ENCODE measurements at regions not wholly inside any gene's neighbourhood (a gene's known extent, or its start where the extent isn't known, plus 50 kb on each side); places are given as distances from the start of the nearest gene placed in this dataset.

DNA sequence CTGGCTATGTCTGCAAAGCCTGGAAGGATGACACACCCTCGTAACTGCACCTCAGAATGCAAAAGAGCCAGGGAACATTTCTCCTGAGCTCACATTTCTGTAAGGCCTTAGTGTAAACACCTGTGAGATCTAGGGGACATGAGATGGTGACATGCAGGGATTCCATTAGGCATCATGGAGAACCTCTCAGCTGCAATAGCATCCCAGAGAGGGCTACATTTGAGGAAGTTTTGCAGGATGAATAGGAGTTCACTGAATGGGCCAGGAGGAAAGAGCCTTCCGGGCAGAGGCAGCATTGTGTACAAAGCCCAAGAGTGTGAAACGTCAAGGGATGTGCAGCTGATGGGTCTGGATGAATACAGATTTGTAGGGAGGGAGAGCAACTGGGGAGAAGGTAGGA, 223.0 kb upstream of the RPL38 start:
- no peak for DNase-seq

DNA sequence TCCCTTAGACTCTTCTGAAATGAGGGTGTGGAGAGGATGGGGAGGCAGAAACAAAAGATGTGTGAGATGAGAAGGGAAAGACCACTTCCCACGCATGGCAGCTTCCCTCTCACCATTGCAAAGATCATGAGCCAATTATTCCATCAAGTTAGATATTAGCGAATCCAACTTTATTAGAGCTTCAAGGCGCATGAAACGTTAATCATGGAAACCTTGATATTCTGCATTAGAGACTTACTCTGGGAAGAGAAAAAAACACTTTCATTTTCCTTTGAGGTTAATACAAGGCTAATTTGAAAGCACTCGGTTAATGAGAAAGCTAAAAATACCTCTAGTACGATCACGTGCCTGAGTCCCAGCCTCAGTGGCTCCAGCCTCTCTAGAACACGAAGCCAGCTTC, 220.6 kb upstream of the RPL38 start:
- DNase-seq, result no peak

DNA sequence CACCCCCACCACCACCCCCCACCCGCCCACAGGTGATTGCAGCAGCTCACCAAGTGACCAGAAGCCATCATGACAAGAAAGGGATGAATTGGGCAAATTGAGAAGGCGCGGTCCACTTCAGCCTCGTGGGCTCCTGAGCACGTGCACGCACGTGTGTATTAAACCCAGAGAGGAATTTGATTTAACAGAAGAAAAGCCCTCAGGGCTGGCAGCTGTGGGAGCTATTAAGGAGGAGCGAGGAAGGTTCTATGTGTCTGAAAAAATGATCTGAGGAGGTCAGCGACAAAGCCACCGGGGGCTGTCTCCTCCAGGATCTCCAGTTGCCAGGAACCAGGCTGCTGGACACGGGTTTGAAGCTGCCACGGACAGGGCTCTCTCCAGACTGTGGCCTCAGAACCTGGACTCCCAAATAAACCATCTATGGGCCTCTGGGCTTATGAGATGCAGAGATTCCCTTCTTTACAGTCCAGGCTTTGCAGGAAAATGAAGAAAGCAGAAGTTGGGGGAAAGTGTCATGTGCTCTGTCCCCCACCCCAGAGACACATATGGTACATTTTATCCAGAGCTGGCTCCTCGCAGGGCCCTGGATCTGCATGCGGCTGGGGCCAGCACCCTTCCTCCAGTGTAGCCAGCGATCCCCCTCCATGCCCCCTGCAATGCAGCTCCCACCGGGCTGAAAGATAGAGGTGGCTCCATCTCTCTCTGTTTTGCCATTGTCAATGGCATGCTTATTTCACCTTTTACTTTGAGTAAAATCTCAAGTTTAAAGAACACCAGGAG, 219.7 kb upstream of the RPL38 start:
- no peak for DNase-seq

DNA sequence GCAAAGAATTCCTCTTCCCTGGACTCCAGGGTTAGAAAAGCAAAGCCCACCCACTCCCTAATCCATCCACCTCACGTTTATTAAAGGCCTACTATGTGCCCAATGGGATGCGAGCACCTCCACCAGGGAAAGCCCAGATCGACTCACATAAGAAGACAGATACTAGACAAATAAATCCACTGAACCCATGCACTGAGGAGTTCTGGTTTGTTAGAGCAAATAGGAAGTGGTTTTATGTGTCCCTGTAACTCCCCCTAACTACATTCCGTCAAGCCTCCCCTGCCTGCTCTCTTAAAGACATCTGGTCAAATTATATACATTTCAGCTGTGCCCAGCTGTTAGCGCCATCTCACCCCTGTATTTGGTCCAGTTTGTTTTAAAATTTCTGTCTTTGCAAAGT, 218.5 kb upstream of the RPL38 start:
- DNase-seq, result no peak

DNA sequence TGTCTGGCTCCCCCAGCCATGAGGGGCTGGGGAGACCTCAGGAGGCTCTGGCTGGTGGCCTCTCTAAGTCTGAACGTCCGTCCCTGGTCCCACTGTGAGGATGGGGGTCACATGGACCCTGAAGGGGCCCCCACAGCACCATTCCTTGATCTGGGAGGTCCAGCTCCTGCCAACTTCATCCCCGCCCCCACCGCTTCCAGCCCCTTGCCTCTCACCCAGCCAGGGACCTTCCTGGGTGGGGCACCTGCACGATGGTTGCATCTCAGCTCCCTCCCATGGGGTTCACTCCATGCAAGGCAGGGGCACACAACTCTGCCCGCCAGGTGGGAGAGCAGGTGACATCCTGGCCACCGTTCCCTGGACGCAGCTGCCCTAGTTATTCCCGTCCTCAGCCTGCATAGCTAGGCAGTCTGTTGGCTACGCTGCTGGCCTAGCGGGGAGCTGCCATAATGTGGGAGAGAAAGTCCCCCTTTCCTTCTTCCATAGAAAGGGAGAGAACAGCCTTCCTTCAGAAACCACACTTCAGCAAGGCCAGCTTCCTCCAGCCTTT, 217.9 kb upstream of the RPL38 start:
- no peak for DNase-seq

DNA sequence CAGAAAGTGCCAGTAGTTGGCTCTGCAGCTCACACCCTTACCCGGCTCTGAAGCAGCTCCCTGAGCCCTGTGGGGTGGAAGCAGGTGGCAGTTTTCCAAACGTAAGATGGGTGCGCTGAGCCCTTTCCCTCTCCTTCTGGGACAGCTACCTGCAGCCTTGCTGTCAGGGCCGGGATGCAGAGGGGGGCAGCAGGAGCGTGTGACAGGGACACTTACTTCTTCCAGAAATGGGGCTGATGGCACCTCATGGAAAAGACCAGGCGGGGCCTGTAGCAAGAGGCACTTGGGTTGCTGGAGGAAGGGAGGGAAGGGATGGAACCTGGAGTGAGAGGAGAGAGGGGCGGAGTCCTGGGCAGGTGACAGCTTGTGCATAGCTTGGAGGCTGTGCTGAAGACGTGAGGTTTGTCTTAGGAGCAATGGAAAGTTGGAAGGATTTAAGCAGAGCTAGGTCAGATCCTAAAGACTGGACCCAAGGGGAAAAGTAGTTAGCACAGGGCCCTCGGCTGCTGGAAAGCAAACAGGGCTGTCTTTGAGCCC, 216.8 kb upstream of the RPL38 start:
- no peak for DNase-seq

DNA sequence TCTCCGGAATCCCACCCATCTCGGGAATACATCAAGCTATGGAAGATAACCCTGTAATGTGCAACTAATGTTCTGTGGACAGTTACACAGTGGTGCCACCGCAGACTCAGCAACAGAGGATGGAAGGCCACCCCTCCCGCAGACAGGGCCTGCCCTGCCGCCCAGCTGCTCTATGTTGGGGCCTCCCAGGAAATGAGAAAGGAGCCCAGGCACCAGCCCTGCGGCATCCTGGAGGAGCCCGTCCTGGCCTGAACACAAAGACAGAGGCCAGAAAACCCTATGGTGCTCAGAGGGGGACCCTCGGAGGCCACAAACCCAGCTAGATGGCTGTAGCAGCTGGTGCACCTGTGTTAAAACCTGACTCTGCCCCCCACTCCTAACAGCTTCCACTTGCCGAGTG, 216.1 kb upstream of the RPL38 start:
- no peak for DNase-seq

DNA sequence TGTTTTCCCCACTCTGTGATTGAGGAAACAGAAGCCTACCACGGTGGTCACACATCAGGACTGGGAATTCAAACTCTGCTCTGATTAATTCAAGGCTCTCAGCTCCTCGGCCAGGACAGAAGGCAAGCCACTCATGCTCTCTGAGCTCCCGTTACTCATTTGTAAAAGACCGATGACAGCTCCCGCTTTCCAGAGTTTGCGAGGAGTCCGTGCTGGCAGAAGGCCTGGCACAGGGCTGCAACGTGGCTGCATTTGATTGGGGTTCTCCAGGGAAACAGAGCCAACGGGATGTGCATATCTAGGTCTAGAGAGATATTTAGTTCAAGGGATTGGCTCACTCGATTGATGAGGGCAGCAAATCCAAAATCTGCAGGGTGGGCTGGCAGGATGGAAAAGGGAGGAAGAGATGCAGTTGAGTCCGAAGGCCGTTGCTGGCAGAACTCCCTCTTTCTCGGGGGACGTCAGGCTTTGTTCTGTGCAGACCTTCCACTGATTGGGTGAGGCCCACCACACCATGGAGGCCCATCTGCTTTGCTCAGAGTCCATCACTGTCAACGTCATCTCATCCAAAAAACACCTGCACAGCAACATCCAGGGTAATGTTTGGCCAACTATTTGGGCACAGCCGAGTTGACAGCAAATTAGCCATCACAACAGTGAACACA, 215.5 kb upstream of the RPL38 start:
- peak in 2 of 51 donors; percentile 5 to 14 for DNase-seq

DNA sequence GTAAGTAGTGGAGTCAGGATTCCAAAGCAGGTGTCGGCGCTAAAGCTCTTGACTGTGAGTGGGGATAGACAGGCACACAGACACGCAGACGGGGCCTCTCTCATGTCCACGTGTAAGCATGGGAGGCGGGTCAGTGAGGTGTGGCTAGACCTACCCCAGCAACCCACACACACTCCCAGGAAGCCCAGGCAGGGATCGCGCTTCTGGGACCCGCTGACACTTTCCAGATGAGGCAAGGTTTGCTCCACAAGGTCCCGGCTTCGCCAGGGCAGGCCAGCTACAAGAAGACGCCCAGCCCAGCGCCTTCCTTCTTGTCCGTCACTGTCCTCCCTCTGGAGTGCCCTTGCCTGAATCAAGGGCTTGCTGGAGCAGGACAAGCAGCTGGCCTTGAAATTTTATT, 213.8 kb upstream of the RPL38 start:
- DNase-seq, result no peak

DNA sequence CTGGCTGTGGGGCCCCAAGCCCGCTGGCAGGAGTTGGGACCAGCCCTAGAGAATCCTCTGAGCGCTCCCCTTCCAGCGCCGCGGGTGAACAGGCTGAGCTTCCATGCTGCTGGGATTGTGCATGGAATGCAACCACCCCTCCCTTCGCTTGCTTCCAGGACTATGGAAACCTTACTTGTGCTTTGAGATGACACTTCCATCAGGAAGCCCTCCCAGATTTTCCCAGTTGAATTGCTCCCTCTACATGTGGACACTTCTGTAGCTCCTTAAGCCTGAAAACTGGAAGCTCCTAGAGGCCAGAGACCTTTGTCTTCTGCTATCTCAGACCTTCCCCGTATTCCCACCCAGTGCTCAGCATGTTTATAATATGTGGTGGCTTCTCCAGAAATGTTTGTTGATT, 213.2 kb upstream of the RPL38 start:
- no peak for DNase-seq

DNA sequence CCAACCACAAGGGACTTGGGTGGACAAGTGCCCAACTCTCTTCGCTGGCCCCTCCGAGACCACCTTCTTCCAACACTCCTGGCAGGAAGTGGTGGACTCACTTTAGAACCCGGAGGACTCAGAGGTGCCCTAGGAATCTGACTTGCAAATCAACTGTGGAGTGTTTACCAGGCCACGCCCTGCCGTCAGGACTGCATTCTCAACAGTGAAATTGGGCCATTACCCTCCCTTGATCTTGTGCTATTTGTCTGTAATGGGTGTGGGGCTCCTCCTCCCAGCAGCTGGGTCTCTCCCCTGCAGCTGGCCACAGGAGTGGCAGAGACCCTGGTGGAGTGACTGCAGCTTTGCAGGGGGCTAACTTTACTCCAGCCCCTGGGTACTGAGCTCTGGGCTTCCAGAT, 212.2 kb upstream of the RPL38 start:
- no peak for DNase-seq

DNA sequence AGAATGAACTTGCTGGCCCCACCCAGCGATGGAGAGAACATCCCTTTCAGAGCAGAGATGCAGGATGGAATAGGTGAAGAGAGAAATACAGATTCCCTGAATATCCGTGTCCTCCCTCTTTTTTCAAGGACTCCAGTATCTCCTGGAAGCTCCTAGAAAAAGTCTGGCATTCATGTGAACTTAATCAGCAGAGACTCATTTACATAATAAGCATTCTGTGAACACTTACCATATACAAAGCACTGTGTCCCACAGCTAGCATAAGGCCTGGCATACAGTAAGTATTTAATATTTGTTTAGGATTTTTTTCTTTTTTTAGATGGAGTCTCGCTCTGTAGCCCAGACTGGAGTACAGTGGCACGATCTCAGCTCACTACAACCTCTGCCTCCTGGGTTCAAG, 208.5 kb upstream of the RPL38 start:
- no peak for DNase-seq

DNA sequence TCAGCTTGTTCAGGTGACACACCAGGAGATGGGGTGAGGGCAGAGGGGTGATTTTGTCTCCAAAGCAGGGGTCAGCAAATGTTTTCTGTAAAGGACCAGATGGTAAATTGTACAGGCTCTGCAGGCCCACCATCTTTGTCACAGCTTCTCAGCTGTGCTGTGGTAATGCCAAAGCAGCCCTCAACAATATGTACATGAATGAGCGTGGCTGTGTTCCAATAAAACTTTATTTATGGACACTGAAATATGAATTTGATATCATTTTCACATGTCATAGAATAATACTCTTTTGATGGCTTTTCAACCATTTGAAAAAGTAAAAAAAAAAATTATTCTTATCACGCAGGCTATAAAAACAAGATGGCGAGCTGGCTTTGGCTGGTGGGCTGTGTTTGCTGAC, 206.4 kb upstream of the RPL38 start:
- DNase-seq, result no peak

DNA sequence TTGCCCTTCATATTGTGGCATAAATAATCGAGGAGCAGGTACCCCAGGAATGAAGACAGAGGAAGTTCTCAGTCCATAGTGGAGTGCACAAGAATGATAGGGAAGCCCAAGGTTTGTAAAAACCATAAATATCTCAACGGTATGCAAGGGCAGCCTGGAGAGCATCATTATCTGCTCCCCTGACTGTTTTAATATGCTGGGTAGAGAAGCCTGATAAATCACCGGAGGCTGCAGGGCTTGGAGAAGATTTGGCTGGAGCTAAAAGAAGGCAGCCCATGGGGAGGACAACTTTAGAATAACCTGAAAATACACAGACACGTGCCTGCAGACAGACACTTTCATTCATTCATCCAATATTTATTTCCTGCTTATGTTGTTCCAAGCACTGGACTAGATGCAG, 205.2 kb upstream of the RPL38 start:
- no peak for DNase-seq

DNA sequence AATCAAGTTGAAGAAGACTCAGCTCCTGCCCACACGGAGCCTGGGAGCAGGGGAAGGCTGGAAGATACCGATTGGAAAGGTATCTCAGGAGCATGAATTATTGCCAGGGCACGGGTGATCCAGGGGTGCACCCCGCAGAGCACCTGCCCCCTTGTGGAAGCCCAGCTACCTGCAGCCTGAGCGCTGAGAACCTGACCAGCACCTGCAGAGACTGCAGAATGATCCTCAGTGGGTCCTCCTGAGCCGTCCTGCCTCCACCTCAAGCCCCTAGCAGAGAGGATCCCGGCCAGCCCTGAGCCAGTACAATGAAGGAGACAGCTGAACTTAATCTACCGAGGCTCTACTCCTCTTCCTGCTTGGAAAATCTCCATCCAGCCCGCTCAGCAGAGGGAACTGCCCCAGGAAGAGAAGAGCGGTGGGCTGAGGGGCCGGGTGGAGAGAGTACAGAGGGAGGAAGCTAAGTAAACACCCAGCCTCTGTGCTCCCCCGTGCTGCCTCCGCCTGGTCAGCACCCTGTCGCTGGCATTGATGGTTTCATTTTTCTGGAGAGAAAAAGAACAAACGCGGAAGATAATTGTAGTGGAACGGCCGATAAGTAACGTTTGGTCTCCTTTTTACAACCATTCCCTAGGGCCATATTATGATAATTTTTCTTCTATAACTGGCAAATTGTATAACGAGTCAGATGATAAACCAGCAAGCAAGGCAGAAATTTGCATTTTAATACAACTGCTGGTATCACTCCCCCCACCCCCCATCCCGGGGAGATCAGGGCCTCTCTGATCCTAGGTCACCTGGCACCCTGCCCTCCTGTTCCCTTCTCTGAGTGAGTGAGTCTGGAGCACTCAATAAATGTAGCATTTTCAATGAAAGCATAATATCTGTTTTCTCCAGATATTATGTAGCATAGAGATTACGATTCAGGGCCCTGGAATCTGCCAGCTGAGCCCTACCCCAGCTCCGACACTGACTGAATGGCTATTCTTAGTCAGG, 204.5 kb upstream of the RPL38 start:
- DNase-seq, result peak in 9 of 51 donors; percentile 5 to 34 (median 11)

DNA sequence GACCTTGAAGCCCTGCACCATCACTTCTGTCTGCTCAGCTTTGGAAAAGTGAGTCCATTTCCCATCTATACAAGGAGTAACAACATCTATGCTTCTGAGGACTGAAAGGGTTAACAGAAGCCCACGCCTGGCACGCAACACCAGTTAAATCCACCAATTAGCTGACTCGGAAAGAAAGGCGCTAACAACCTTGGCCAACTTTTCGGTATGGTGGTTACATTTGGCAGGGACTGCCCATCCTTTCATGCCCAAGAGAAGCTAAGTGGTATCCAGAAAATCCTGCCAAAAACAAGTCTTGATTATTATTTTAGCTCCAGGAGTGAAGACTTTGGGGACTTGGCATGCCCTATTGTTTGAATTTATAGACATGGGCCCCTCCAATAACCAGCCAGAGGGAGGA, 202.3 kb upstream of the RPL38 start:
- DNase-seq, result no peak

DNA sequence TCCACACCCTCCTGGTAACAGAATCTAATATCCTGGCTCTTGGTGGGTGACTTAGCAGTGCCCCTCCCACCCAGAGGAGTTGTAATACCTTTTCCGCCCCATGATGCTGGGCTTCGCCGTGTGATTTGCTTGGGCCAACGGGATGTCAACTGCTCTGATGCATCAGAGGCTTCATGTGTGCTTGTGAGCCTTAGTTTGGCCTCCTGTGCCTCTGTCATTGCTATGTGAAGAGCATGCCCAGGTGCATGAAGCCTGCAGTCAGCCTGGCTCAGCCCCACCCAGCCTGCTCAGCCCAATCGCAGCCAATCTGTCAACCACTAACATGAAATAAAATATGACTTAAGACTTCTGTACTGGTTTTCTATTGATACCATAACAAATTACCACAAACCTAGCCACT, 201.2 kb upstream of the RPL38 start:
- no peak for DNase-seq

DNA sequence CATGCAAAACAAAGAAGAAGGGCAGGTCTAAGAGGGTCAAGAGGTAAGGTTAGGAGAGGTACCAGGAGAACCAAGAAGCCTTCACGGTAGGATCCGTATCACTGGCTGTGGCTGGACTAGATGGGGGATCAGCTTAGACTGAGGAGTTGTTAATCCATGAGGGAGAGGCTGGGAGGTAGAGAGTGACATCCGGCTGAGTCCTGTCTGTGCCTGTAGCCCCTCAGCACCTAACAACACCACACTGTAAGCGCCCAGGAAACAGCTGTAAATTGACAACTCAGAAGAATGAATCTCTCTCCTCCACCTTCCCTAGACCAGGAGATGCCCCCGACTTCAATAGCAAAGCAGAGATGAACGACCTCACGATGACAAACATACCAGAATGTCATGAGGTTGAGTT, 199.4 kb upstream of the RPL38 start:
- no peak for DNase-seq

DNA sequence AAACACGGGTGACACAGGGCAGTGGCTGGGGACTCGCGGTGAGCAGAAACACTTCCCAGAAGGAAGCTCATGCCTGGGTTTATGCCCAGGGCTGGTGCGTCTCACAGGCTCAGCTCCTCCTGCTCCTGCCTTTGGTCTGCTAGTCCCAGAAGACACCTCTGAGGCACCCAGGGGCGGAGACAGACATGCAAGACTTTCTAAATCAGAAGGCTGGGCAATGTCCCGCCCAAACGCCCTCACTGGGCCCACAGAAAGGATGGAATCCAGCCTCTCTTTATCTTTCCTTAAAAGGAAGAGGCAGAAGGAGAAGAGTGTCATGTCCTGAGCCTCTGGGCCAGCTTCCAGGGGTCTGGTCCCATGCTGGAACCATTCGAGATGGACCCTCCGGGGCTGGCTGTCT, 197.7 kb upstream of the RPL38 start:
- no peak for DNase-seq

DNA sequence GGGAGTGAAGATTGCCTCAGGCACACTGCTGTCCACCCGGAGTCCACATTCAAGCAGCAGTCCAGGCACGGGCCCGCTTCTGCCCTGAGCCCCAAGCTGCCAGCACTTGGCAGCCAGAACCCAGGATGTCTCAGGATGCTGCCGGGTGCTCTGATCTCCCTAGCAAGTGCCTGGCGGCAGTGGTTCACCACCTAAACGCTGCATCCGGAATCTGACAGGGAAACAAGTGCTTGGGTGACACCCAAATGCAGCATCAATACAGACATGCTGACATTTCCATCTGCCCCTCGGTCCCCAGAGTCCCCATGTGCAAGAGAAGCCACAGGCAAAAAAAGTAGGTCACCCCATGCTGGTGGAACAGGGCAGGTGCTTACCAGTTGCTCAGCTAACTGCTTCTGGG, 197.1 kb upstream of the RPL38 start:
- DNase-seq, result no peak

DNA sequence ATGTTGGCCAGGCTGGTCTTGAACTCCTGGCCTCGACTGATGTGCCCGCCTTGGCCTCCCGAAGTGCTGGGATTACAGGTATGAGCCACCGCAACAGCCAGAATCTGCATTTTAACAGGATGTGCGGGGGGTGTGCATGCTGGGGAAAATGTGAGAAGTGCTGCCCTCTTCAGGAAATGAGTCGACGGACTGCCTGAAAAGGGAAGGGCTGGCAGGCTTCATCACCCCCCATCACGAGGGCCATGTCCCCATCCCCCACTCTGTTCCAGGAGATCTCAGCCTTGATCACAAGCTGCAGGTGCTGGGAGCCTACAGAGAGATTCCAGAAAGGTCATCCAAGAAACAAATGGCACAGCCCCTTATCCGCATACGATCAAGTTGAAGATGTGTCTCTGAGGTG, 195.3 kb upstream of the RPL38 start:
- DNase-seq, result peak in 2 of 51 donors; percentile 6 to 20
